Renal pelvis (tissue), 1 donor: ENCODE measurements at regions not wholly inside any gene's neighbourhood (a gene's known extent, or its start where the extent isn't known, plus 50 kb on each side); places are given as distances from the start of the nearest gene placed in this dataset.
"Not testable (repeated sequence)": the region's sequence is repeated elsewhere in the genome, so short reads cannot be mapped to it uniquely, and the experiment has no call there.

ENCODE experiments used
- DNase-seq: peaks from one replicate; pipeline ENCODE4 v3.0.0-alpha.2; 2013

DNA sequence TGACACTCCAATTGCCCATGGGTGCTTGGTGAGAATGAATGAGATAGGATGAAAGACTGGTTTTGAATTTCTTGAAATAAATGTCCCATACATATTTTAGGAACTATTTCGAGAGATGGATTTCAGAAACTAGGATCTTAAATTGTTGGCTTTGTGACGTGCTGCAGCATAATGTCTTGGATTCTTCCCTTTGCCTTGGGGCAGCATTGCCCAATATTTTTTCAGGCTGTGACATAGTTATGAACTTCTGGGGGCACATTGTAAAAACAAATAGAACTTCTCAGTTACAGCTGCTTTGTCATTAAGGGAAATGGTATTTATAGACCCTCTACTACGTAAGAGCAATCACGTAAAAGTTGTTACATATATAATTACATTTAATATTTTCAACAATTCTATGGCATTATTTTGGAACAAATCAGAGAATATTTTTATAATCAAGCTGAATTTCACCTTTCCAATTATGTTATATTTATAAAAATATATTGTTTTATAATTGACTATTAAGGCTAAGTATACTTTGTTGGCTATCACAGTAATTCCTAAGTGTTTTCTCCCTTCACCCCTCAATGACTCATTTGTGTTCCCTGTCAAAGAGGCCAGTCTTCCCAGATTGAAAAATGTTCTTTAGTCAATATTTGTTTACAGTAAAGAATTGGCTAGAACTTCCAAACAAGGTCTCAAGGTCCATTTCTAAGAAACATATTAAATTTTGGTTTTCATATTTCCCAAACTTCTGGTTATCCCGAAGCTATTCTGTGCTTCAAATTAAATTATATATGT lies 1388.3 kb upstream of the ACO1 start:
- DNase-seq: no peak

DNA sequence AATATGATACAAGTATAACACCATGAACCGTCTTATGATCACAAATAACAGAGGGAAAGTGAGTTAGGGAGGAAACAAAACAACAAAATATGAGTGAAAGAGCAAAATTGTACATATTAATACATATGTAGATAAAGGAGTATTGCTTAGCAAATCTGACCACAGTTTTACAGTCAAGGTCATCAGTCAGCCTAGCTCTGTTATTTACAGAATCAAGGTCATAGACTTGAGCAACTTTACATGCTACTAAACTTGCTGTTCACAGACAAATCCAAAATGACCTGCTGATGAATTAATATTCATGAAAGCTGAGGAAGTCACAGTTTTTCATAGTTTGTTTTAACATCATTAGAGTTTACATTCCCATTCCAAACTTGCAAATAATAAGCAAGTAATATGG lies 1387.7 kb upstream of the ACO1 start:
- DNase-seq: no peak

DNA sequence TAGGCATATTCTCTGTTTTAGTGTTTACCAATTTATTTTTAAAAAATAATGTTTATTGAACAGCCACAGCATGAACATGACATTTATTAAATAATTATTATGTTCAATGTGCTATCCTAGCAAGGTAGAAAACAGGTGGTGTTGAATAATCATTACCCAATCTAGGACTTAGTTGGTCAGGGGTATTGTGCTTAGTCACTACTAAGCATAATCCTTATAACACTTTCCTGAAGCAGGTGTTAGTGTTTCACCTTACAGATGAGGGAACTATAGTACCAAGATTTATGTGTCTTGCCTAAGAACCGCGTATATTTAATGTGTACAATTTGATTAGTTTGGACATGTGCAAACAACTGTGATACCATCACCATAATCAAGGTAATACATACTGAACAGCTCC lies 1387.2 kb upstream of the ACO1 start:
- DNase-seq: no peak

DNA sequence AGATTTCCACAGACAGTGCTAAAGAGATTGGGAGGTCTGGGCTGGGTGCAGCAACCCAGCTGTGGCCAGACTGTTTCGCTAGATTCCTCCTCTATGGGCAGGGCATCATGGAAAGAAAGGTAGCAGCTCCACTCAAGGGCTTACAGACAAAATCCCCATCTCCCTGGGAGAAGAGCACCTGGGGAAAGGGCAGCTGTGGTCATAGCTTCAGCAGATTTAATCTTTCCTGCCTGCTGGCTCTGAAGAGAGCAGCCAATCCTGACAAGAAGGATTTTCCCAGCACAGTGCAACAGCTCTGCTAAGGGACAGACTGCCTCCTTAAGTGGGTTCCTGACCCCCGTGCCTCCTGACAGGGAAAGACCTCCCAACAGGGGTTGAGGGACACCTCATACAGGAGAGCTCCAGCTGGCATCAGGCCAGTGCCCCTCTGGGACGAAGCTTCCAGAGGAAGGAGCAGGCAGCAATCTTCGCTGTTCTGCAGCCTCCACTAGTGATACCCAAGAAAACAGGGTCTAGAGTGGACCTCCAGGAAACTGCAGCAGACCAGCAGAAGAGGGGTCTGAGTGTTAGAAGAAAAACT lies 1379.3 kb upstream of the ACO1 start:
- no peak for DNase-seq

DNA sequence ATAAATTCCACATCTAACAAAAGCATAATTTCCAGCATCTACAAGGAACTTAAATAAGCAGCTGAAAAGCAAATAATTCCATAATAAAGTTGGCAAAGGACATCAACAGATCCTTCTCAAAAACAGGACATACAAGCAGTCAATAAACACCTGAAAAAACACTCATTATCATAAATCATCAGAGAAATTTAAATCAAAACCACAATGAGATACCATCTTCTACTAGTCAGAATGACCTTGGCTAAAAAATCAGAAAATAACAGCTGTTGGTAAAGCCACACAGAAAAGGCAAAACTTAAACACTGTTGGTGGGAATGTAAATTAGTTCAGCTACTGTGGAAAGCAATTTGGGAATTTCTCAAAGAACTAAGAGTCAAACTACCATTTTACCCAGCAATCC lies 1371.1 kb upstream of the ACO1 start:
- DNase-seq: no peak

DNA sequence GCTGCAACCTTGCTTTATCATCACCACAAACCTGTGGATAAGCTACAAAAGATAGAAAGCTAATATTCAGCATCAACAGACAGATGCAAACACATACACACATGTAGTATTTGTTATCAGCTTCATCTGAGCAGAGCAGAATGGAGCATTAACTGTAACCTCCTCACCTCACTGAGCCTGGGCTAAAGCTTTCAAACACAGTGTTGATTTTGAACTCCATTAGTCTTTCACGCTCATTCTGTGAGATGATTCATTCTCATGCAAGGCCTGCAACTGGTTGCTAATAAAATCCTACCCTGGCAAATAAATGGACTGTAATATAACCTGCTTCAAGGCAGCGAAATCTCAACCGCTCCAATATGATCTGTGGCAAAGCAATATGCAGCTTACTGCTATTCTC lies 1360.6 kb upstream of the ACO1 start:
- DNase-seq: no peak

DNA sequence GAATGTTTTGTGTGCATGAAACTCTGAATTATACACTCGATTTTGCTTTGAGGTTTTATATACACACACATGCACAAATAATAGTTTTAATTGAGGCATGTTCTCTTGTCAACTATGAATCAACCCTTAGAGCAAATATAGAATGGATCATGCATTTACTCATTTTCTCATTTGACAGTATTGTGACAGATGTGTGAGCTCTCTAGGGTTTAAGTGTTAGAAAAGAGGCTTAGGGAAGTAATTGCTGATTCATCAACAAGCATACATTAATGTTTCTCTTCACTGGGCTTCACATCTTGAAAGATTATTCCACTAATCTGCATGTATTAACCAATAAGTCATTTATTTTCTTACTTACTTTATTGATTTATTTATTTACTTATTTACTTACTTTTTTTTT lies 1356.8 kb upstream of the ACO1 start:
- DNase-seq: no peak

DNA sequence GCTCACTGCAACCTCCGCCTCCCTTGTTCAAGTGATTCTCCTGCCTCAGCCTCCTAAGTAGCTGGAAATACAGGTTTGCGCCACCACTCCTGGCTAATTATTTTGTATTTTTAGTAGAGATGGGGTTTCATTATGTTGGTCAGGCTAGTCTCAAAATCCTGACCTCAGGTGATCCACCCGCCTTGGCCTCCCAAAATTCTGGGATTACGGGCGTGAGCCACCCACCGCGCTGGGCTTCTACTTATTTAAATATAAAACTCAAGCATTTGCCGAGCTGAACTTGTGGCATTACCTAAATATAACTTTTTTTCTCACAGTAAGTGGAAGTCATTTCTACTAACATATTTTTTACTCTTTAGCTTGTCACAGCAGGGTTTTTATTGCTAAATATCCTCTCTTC lies 1356.3 kb upstream of the ACO1 start:
- DNase-seq: no peak

DNA sequence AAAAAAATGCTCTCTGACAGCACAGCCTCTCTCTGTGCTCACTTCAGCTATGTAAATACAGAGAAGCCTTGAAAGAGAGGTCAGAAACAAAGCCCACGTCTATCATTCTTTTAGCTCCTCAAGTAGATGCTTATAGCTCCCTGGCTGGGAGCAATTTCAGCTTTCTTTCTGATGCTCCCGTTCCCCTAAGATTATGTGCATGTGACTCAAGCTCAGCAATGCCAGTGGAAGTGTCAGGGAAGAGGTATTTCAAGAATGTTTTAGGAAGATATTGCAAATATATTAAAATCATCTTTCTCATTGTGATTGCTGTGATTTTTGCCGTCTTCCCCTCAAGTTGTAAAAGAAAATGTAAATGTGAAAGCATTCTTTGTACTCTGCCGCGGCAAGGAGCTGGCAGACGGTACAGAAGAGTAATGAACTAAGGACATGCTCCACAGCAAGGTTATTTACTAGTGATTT lies 1353.7 kb upstream of the ACO1 start:
- DNase-seq: no peak

DNA sequence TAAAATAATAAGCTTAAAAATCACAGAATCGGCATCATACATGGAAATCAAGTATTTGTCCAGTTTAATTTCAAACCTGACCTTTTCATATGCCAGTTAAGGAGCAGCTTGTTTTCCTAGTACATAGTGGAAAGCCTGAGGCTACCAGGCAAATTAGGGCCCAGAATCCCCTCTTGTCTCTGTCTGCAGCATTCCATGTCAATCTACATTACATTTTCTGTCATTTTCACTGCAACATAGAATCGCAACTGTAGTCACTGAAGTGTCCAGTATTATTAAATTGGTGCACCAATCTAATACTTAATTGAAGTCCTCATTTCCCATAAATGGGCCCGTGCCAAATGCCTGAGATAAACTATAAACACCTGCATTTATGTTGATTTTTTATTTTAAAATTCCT lies 1352.2 kb upstream of the ACO1 start:
- DNase-seq: no peak

DNA sequence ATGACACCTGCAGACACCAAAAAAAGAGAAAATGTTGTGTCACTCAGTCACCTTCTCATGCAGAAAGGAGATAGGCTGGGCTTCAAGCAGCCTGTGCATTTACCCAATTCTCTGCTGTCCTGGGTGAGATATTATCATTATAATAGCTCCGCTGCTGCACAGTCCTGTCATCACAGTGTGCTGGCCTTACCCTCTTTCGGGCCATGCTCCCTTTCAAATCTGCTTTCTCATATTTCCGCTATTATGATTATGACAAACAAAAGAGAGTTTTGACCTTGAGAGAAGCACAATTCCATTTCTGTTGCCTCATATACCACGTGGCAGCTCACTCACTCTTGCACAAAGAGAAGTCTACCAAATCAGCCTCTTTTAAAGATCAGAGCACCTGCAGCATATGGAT lies 1350.1 kb upstream of the ACO1 start:
- DNase-seq: no peak

DNA sequence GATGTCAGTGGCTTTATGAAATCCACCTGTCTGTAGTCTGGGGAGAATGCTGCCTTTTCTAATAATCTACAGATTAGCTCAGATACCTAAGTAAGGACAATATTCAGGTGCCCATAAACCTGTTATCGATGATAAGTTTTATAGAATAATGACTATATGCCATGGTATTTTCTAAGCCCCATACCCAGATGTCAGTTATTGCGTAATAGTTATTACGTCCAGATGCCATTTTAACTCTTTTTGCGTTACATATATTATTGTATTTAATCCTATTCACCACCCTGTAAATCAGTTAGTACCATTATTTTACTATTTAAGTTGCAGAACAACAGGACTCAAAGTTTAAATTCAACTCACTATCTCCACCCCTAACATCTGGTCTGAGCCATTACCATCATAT lies 1343.9 kb upstream of the ACO1 start:
- no peak for DNase-seq

DNA sequence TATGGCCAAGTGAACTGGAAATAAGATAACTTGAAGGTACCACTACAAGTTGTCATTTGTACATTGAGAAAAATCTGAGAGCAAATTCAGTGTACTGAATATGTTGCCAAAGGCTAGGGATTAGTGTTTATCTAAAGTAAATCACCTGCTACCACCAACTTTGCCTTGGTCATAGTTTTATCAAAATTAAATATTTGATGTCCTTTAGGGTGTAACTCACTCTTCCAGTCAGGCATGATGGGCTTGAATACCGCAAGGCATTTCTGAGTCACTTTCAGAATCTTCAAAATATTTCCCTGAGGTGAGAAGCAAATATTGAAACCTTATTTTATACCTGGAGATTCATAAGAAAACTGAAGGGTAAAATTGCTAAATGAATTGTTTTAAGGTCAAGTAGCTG lies 1338.6 kb upstream of the ACO1 start:
- no peak for DNase-seq

DNA sequence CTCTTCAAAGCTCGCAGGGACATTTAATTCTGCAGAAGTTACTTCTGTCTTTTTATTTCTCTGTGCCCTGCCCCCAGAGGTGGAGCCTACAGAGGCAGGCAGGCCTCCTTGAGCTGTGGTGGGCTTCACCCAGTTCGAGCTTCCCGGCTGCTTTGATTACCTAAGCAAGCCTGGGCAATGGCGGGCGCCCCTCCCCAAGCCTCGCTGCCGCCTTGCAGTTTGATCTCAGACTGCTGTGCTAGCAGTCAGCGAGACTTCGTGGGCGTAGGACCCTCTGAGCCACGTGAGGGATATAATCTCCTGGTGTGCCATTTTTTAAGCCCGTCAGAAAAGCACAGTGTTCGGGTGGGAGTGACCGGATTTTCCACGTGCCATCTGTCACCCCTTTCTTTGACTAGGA lies 1322.9 kb upstream of the ACO1 start:
- DNase-seq: not testable (repeated sequence)

DNA sequence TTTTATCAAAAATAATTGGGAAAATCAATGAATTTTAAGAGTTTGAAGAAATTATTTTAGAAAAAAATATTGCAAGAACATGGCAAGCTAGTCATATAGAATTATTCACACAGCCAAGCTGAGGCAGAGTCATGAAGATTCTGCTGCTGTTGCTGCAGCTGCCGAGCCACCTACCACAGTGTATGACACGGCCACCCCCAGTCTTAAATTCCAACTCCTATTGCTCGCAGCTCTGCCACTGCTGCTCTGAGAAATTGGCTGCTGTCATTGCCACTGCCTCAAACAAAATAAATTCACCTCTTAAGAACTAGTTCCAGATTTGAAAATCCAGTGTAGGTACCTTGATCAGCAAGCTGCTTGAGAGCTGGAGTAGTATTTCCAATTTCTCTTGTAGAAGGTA lies 1318.8 kb upstream of the ACO1 start:
- no peak for DNase-seq

DNA sequence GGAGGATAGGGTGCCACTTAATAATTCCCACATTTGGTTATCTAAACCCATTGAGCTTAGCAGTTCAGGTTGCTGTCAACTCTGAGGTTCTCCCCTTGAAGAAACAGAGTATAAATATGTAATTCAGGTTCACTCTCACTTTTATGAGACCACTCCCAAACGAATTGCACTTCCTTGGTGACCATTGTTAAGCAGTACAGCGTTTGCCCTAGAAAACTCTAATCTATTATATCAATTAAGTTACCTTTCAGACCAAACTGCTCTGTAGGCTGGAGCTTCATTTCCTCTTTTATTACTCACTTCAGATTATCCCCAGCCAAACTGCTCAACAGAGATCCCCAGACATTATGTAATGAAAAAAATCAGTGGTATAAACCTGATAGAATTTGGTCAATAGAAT lies 1317.0 kb upstream of the ACO1 start:
- DNase-seq: no peak

DNA sequence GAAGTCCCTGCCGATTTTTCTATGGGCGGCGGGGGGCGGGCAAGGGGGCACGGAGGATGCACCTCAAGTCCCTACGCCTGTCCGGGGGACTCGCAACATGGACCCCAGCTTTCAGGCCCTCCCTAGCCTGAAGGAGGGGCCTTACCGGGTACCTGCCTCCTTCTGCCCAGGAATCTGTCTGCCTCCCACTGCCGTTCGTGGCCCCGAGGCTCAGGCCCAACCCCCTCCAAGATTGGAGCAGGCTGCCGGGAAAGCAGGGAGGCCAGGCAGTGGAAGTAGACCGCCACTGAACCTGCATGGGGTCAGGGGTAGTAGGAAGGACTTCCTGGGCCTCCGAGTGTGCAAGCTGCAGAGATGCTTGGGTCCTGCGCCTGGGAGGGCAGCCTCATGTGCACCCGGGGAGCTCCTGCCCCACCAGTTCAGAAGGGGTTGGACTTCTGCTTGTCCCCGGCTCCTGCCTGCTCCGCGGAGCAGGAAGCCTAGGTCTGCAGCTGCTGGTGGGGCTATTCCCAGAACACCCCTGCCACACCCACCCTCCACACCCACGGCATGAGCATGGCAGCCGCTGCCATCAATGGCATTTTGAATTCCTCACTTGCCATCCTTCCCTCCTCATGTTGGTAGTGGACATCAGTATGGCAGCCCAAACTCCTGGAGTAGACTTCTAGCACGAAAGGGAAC lies 1312.7 kb upstream of the ACO1 start:
- no peak for DNase-seq

DNA sequence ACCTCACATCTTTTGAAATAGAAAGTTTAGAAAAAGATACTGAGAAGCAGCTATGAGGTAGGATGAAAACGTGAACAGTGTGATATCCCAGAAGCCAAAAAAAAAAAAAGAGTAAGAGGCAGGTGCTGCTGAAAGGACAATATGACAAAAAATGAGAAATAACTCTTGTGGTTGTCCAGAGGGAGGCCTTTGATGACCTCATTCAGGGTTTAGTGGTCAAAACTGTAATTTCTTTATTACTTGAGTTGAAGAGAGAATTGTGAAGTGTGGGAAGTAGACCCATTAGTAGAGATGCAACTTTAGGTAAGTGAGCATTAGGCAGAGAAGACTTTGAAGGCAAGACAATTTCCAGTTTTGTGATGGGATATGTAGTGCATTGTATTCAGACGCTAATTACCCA lies 1306.3 kb upstream of the ACO1 start:
- DNase-seq: no peak

DNA sequence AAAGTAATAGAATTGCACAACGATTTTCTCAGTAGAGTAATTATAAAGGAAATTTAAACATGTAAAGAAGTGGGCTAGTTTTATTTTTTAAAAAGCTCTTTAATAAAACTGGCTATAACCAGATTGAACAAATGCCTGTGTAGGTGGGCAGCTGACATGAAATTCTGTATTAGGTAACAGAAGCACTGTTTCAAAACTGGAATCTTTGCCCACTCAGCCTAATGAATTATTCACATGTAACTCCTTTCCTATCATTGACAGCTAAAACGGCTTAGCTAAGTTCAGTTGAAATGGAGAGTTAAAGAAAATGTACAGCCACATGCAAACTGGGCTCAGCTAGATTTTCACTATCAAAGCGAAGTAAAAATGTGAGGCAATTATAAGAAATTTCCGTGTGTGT lies 1300.1 kb upstream of the ACO1 start:
- no peak for DNase-seq

DNA sequence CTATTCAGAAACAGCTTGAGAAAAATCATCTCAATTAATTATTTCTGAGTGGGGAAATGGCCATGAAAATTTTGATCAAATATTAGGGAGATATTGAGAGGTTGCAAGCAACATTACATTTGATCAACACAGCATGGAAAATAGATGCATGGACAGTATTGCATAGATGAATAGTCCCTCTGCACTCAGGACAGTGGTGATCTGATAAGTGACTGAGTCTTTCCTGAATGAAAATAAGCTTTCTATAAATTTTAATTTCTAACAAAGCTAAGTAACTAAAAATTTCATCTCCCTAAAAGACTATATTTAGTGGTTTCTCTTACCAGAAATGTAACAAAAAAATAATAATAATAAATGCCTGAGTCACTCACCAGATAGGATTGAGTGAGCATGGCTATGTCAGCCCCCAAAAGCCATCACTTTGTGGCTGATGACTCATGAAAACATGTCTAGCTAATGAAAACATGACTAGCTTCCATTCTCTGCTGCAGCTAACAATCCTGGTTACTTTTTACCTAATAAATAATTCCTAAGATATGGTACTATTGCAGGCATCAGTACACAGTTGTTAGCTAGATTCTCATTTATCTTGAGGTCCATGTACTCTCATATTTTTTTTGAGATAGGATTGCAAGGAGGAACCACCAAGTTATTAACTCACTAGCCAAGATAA lies 1294.8 kb upstream of the ACO1 start:
- DNase-seq: no peak

DNA sequence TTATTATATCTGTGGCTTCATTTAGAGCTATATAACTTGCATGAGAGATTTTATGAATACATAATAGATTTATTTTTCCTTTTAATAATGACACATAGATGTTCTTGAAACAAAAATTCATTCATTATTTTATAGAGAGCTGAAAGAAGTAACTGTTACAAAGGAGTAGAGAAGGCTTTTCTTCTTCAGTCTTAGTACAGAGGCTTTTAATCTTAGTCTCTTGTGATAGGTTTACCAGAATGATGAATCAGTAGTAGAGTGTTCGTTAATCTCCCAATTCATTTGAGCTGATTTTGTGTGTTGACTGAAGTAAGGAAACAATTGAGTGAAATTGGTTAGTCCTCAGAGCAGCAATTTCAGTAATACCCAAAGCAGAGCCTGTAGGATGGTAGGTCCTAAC lies 1284.1 kb upstream of the ACO1 start:
- no peak for DNase-seq

DNA sequence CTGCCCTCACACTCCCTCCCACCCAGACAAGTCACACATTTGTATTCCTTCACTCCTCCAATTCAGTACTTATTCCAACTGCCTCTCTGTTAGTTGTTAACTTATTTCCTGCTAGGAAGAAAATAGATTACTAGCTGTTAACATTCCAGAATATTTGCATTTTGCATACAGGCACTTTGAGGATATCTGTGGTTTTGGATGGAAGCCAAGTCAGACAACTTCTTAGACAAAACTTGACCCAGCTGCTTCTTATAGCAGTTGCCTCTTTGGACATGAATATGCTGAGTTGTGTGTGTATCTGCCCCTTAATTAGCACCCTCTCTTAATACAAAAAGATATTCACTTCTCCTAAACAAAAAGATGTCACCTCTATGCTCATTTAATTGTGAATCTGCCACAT lies 1280.6 kb upstream of the ACO1 start:
- DNase-seq: no peak

DNA sequence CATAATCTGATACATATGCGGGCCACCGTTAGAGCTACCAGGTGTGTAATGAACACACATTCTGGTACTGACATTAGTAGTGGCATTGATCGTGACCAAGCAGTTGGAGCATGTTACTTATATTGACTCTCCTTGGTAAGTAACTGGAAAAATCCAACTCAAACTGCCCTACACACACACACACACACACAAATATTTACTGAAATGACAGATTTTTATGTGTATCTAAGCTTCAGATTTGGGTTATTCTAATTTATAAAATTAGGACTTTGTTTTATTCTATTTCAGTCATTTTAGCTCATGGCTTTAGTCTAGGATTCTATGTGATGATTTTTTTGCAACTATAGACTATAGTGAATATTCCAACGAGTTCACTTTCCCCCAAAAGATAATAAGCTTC lies 1280.2 kb upstream of the ACO1 start:
- no peak for DNase-seq
